GM21367 (cell line): ENCODE measurements at regions not wholly inside any gene's neighbourhood (a gene's known extent, or its start where the extent isn't known, plus 50 kb on each side); places are given as distances from the start of the nearest gene placed in this dataset.

Experiments
- ATAC-seq: cut with Tn5 transposase; IDR thresholded peaks from one replicate; pipeline ENCODE4 v1.9.1; 2021; ENCODE audit not compliant: unreplicated experiment

DNA sequence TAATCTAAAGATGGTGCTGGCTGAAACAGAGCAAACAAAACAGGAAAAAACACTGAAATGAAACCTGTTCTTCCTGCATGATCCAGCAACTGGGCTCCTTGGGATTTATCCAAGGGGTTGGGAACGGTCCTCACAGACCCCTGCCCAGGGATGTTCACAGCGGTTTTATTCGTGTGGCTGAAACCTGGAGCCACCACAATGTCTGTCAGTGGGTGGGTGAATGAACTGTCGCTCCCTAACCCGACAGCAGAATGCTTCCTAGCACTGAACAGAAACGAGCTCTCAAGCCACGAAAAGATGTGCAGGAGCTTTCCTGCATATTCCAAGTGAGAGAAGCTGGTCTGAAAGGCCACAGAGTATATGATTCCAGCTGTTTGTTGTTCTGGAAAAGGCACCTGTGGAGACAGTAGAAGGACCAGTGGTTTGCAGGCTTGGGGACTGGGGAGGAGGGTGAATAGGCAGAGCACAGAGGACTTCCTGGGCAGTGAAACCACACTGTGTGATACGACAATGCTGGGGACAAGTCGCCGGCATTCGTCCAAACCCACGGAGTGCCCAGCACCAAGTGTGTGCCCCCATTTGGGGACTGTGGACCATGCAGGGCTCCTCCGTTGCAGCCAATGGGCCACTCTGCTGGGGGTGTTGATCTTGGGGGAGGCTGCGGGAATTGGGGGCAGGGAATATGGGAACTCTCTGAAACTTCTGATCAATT is 73.9 kb downstream of the TEX29 start:
- ATAC-seq, result no peak

DNA sequence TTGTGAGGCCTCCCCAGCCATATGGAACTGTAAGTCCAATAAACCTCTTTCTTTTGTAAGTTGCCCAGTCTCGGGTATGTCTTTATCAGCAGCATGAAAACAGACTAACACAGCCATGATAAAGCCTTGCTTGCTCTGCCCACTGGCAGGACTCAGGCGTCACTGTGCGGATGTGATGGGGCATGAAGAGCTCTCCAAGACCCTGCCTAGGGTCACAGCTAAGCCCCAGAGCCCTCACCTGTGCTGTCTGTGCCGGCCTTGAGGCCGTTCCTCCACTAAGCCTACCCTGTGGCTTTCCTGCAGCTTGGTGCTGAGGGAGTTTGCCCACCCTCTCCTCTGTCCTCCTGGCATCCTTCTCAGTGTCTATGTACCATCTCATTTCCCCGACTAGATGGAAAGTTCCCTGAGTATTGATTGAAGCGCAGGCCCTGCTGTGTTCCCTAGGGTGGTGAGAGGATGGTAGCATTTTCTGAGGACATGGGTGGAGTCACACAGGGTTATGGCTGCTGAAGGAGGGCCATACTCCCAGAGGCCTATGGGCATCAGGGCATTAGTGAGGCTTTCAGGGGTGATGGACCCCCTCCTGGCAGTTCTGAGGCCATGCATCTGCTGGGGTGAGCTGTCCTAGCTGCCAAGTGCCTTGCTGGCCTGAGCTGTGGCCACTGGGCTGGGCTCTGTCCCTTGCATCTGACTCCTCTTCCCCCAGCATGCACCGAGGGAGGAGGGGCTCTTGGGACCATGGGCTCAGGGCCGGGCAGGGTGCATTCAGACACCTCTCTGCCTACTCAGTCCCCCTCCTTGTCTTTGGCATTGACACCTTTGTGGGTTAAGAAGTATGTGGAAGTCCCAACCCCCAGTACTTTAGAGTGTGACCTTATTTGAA is 75.3 kb downstream of the TEX29 start:
- no peak for ATAC-seq

DNA sequence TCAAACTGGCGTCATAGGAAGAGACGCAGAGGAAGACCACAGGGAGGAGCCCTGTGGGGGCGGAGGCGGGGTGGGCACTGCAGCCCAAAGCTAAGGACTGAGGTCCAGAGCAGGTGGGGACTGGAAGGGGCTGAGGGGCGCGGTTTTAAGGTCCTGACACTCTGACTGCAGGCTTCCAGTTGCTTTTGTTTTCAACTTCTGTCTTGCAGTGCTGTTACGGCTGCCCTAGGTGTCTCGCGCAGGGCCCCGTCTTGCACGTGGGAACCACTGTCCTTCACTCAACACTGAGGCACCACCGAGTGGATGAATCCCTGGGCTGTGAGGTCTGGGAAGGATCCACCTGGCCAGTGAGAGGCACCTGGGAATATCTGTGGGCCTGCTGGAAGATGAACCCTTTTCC is 76.0 kb downstream of the TEX29 start:
- no peak for ATAC-seq

DNA sequence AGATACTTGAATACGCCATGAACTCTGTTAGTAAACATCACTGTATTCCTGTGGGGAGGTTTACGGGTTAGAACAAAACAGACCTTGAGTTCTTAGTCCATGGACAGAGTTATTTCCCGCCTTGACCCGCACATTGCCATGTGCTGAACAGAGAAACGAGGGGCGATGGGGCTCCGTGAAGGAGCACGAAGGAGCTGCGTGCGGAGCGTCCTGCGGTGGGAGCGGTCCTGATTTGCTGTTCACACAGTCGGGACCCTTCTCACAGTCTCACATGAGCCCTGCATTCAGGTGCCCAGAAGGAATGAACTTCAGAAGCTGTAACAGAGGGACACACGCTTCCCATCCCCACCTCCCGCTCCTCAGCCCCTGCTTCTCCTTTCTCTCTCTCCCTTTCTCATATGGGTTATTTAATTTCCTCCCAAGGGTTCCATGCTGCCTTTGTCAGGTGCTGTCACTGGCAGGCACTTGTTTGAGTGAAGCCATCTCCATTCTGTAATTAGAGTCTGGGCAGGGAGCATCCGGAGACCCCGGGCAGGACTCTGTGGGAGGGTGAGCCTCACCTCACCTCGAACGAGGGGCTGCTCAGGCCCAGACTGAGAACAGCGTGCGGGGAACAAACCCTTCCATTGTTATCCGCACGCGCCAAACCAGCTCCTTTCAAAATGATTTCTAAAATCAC is 76.9 kb downstream of the TEX29 start:
- no peak for ATAC-seq

DNA sequence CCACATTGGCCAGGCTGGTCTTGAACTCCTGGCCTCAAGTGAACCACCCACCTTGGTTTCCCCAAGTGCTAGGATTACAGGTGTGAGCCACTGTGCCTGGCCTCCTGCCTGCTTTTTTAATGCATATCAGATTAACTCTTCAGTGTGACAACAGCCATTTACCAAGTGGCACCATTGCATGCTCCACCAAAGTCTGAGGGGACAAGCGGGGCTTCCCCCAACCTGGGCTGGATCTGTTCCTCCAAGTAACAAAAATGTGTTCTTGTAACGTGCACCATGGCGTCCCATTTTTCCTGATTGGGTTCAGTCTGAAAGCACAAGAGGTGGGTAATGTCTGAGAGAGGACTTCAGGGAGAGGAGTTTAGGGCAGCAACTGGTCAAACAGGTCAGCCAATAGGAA is 77.8 kb downstream of the TEX29 start:
- no peak for ATAC-seq

DNA sequence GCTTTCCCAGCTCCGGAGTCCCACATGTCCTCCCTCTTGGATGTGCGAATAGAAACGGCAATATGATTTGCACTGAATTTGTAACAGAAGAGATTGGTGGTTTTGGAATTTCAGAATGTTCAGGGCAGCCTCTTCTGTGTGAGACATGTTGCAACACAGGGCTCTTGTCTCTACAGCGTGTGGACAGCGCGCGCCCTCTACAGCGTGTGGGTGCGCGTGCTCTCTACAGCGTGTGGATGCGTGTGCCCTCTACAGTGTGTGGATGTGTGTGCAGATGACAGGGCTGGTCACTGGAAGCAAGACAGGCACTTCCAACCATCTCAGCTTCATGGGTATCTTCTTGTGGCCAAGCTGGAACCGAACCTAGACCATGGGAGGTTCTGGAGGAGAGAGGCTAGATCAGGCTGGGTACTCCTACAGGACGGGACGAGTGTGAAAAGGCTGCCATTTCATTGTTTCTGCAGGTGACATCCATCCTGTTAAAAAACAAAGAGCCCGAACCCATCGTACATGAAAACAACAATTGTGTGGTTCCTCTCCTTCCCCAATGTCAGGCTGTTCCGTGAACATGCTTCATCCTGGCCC is 78.4 kb downstream of the TEX29 start:
- ATAC-seq, result no peak

DNA sequence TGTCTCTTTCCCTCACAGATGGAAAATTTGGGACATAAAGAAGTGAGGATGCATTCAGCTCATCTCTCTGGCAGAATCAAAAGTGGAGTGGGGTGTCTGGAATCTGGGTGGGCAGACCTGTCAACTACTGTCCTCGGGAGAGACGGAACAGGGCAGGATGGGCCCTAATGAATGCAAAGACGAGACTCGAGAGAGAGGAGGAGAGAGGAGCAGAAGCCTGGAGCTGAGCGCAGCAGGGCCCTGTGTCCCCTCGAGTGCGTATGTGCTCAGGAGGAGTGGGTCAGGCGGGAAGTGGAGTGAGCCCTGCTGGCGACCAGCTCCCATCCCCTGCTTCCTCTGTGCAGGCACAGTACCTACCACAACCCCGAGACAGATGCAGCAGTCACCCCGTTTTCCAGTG is 78.9 kb downstream of the TEX29 start:
- no peak for ATAC-seq

DNA sequence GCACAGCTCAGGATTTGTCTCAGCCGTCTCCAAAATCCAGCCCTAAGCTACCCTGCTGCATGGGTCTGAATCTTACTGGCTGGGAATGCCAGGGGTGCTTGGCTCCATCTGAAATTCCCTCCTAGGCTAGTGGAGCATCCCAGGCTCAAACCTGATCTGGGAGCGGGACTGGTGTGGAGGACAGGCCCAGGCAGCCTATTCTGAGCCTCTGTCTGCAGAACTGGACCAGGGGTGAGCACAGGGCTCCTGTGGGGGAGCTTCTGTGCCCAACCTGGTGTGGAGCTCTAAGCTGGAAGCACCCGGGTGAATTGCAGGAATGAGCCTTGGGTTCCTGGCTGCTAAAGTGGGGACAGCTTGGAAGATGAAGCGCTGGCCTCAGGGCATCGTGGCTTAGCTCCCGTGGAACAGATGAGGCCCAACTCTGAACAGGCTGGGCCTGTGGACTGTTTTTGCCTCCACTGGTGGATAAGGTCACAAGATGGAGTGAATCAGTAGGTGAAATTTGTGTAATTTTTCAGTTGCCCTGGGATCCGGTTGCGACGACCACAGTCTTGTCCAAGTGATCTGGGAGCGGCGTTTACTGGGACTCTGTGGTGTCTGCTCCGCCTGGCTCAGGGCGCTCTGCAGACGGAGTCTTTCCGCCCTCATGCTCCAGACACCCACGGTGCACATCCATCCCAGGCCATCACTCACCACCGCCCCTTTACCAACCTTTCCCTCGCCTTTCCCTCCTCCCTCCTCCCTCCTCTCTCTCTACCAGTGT is 79.5 kb downstream of the TEX29 start:
- no peak for ATAC-seq

DNA sequence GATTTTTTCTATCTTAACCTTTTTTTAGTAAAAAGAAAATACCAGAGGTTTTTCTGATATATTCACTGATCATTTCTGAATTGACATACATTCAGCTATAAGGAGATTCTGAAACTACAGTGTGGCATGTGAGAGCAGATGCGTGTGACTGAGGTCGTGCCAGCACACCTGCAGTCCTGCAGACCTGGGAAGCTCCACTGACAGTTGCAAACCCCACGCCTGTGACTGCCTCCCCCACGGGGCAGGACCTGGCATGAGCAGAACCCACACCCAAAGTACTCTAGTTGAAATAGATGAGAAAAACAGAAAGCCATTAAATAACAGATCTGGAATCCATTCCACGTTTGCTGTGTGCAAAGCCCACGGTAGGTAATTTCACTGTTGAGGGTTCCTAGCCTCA is 80.7 kb downstream of the TEX29 start:
- no peak for ATAC-seq

DNA sequence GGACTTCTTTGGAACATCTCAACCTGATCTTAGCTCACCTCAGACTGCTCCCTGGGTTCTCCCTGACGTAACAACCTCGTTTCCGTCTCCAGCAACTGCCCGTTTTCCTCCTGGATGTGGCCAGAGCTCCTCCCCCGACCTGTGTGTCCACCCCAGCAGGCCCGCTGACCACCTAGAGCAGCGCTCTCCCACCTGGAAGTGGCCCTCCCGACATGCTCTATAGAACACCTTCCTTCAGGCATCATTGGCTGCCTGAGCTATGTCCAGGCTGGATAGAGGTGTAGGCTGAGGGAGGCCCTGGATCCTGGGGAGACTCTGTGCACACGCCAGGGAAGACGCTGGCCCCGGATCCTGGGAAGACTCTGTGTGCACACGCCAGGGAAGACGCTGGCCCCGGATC is 81.3 kb downstream of the TEX29 start:
- ATAC-seq, result no peak

DNA sequence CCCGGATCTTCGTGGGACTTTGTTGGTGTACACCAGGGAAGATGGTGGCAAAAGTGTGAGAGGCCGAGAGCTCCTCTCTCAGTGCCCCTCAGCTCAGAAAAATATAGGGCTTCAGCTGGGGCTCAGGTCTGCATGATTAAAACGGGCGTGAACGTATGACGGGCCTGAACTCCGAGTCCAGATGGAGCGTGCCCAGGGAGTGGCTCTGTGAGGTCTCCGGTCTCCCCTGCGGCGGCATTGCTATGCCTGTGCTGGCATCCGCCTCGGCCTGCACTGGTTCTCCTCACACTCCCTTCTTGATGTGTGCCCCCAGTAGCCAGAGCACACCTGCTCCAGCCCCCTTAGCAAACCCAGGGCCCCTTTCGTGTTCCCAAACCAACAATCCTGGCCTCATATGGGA is 82.0 kb downstream of the TEX29 start:
- ATAC-seq, result no peak

DNA sequence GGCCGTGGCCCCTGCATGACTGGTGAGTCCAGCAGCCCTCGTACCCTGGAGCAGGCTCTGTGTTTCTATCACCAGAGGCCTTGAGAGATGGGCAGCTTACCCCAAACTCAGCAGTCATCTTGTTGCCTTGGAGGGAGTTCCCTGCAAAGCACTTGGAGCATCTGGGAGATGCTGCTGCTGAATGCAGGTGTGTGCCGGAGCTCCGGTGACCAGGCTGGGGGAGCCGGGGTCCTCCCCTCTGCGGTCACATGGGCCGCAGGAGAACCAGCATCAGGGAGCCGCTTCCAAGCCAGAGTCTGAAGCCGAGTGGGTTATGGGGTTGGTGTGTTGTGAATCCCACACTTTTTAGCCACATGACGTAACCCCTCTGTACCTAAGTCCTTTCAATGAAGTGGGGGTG is 82.8 kb downstream of the TEX29 start:
- no peak for ATAC-seq

DNA sequence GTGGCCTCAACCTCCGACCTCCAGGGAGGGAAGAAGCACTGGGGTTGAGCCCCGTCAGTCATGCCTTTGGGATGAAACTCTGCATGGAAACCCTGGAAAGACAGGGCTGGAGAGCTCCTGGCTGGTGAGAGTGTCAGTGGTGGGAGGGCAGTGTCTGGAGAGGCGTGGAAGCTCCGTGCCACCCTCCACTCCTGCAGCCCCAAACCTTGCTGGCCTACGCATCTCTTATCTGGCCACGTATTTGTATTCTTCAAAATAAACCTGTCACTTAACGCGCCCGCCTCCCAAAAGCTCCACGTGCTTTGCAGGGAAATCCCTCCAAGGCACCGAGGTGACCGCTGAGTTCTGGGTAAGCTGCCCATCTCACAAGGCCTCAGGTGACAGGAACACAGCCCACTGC is 84.3 kb downstream of the TEX29 start:
- no peak for ATAC-seq

DNA sequence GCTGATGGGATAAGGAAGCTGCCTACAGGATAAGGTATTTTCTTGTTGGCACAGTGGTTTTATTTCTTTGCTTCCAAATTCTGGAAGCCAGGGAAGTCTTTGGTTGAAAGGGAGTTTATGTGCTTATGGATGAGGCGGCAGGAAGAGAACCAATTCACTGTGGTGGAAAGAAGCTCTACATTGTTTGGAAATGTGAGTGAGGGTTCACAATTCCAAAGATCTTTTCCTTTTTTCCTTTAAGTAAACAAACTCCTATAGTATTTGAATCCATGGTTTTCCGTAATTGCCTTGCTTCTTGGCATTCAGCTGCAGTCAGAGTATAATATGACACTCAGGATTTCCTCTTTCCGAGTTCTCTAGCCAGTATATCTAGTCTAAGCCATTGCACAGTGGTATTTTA is 86.2 kb downstream of the TEX29 start:
- no peak for ATAC-seq

DNA sequence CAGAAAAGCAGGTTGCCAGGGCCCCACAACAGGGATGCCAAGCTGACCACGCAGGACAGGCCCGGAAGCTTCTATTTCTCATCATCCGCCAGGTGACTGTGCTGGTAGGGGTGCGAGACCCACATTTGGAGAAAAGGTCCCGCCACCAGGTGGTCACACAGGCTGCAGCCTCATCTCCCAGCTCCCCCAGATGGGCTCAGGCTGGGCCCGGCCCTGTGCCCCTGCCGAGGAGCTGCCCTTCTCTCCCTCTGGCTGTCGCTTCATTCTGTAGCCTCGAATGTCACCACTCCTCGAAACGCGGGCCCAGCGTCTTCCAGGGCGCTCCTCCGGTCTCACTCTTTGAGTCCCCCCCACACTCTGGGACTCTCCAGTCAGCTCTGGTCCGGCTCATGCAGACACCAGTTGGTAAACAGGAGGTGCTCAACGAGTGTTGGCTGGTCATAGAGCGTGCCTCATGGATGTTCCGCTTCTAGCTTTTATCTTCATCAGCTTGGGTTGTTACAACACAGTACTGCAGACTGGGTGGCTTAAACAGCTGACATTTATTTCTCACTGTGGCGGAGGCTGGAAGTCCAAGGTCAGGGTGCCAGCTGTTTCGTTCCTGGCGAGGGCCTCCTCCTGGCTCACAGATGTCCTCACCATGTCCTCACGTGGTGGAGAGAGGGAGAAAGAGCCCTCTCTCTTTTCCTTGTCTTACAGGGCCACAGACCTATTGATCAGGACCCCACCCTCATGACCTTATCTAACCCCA is 87.1 kb downstream of the TEX29 start:
- no peak for ATAC-seq

DNA sequence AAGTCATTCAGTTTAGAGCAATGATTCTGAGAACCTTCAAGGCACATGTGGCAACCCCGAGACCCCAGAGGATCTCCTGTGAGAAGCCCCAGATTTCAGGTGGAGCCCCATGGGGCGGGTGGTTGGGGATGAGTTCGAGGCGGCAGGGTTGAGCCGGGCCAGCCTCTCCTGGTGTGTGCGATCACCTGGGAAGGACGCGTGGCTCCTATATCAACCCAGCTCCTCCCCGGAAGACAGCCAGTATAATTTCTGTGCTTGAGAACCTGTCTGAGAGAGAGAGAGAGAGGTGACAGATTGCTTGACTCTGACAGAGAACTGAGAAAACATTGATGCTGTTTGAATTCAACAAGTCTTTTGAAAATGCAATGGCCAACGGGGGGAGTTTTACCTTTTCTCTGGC is 89.0 kb downstream of the TEX29 start:
- ATAC-seq, result no peak

DNA sequence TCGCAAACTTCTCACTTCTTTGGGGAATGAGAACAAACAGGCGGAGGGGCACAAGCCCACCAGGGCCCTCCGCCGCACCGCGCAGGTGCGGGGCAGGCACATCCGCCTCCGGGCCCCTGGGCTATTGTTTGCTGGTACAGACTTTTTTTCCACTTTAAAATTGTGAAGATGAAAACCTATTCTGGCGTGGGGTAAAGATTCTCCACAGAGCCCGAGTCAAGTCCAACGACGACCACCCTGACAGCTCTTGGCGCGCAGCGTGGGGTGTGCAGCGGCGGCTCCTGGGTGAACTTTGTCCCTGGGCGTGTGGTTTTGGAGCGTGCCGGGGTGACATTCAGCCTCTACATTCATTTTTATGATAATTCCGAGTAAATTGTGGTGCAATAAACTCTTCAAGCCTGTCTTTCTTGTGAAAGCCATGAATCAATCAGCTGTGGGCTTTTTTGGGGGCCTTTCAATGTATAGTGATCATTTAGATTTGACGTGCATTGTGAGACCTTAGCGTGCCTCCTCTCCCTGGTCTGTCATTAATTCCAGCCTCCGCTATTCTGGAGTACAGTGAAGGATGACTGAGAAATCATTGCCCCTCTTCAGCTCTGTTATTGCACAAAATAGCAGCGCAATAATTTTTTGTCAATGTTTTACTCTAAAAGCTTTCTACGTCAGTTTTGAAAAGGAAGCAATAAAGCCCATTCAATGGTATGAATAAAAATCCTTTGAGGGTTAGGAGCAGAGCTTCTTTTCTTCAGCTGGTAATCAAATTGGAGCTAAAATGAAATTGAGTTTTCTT is 90.0 kb downstream of the TEX29 start:
- ATAC-seq, result no peak

DNA sequence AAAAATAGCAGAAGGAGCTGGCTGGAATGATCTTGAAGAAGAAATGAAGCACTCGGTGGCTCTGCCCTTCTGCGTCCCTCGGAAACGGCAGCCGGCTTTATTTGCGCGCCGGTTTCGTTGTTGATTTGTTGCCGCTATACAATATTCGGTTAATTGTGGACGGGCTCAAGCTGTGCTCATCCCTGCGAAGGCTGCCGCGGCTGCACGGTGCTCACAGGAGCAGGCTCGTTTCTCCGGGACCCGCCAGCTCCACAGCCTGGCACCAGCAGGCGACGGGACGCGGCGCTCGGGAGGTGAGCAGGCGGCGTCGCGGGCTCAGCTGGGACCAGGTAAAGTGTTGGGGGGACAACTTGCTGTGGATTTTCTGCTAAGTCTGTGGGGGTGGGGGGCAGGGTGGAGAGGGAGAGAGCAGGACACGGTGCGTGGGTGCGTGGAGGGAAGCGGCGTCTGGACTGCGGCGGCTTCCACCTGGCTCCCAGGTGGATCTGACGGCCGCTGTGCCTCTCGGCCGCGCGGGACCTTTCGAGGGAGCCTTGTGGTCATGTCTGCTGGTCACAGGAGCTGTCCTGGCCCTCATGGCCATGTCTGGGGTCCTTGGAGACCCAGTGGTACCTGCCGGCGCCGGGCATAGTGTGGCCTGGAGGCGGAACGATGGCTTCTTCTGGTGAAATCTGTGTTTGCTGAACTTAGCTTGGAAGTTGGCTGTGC is 90.9 kb downstream of the TEX29 start:
- ATAC-seq, result no peak
